GM12878 (cell line): ENCODE measurements at regions not wholly inside any gene's neighbourhood (a gene's known extent, or its start where the extent isn't known, plus 50 kb on each side); places are given as distances from the start of the nearest gene placed in this dataset.

ENCODE experiments used
- ATAC-seq: fragments of 200-7000 bp; cut with Tn5 transposase; 3 replicates; pipeline ENCODE4 v1.9.1; 2020; ENCODE audit warnings: mild to moderate bottlenecking, moderate library complexity
- BruUV-seq: library from RNA; stranded (reverse); fragments of 400-500 nt; replicated peaks from 2 replicates; lab custom pipeline; 2021; lab: Mats Ljungman, UMichigan
- CTCF ChIA-PET: fragments of 300-600 bp; sonication (Branson Sonifier 250); formaldehyde crosslinking; extraction: SDS; loops from one replicate; lab custom pipeline; 2021; ENCODE audit warnings: inconsistent platforms; lab: Yijun Ruan, JAX
- POLR2A ChIA-PET: fragments of 350-600 bp; formaldehyde crosslinking; extraction: SDS; loops from one replicate; lab custom pipeline; 2021; ENCODE audit warnings: inconsistent platforms; lab: Charles Lee
- RAD21 ChIA-PET: fragments of 300-600 bp; sonication (Branson Sonifier 250); formaldehyde crosslinking; loops from one replicate; lab custom pipeline; 2023; ENCODE audit warnings: antibody characterized with exemption; ENCODE audit not compliant: unreplicated experiment; lab: Charles Lee
- SMC1A ChIA-PET: fragments of 300-600 bp; sonication (Branson Sonifier 250); formaldehyde crosslinking; loops from one replicate; lab custom pipeline; 2023; ENCODE audit not compliant: unreplicated experiment, uncharacterized antibody; lab: Charles Lee
- DNase-seq: peaks from one replicate; pipeline ENCODE4 v3.0.0-alpha.2; 2011; ENCODE audit warnings: low read depth, low spot score
- FAIRE-seq: peaks from 3 replicates; lab custom pipeline; 2011; peaks lifted over from hg19 to GRCh38; lab: Jason Lieb, UNC
- H2AFZ ChIP-seq: 2 replicates; pipeline ENCODE4 v1.6.0; 2011; ENCODE audit warnings: low read depth, low read length, control low read depth; ENCODE audit not compliant: control insufficient read depth
- H3K27ac ChIP-seq: 2 replicates; pipeline ENCODE4 v1.5.1; 2011; ENCODE audit warnings: control low read depth; ENCODE audit not compliant: control insufficient read depth, insufficient read depth
- H3K27me3 ChIP-seq, 2 experiments: replicated peaks in 1 of 2; 2 replicates each; pipeline versions ENCODE4 v1.6.0 to v1.6.1; 2011; ENCODE audit warnings: low read length in 1 of 2; ENCODE audit not compliant: control insufficient read depth in 2 of 2, insufficient read depth in 2 of 2
- H3K36me3 ChIP-seq, 2 experiments: 2 replicates each; pipeline ENCODE4 v1.5.1; 2011; ENCODE audit warnings: low read length in 1 of 2; ENCODE audit not compliant: control insufficient read depth in 2 of 2, insufficient read depth in 2 of 2
- H3K4me1 ChIP-seq: 2 replicates; pipeline ENCODE4 v1.6.1; 2011; ENCODE audit warnings: mild to moderate bottlenecking, low read length, moderate library complexity, mixed read lengths; ENCODE audit not compliant: control insufficient read depth, insufficient read depth
- H3K4me2 ChIP-seq: 2 replicates; pipeline ENCODE4 v1.6.0; 2011; ENCODE audit warnings: control low read depth; ENCODE audit not compliant: control insufficient read depth, insufficient read depth
- H3K4me3 ChIP-seq: fragments of 200-600 bp; sonication (generic); 2 replicates; pipeline ENCODE4 v1.5.1; 2016
- H3K79me2 ChIP-seq: 2 replicates; pipeline ENCODE4 v1.6.0; 2011; ENCODE audit warnings: low read length; ENCODE audit not compliant: control insufficient read depth, insufficient read depth
- H3K9ac ChIP-seq: 2 replicates; pipeline ENCODE4 v1.8.0; 2011; ENCODE audit warnings: low read length, control low read depth, mixed read lengths; ENCODE audit not compliant: control insufficient read depth, insufficient read depth
- H3K9me3 ChIP-seq: replicated peaks from 3 replicates; pipeline ENCODE4 v1.5.1; 2011; ENCODE audit warnings: mild to moderate bottlenecking, low read length; ENCODE audit not compliant: control insufficient read depth, insufficient read depth
- H4K20me1 ChIP-seq: 2 replicates; pipeline ENCODE4 v1.6.0; 2011; ENCODE audit not compliant: control insufficient read depth, insufficient read depth
- BHLHE40 ChIP-seq, 2 experiments: fragments of 450-650 bp in 1 of 2; IDR thresholded peaks; 2 replicates each; pipeline ENCODE4 v1.6.1; 2011 to 2017; ENCODE audit warnings: low read depth in 2 of 2, borderline replicate concordance in 1 of 2, improper control_type of control experiment in 1 of 2, low read length in 1 of 2, mild to moderate bottlenecking in 1 of 2
- E2F8 ChIP-seq: fragments of 450-650 bp; IDR thresholded peaks from 2 replicates; pipeline ENCODE4 v1.6.1; 2018; ENCODE audit warnings: mild to moderate bottlenecking, low read depth, moderate library complexity; ENCODE audit not compliant: partially characterized antibody
- E4F1 ChIP-seq: fragments of 450-650 bp; IDR thresholded peaks from 2 replicates; pipeline ENCODE4 v1.6.1; 2018; ENCODE audit warnings: borderline replicate concordance, mild to moderate bottlenecking; ENCODE audit not compliant: partially characterized antibody
- ETV6 ChIP-seq, 2 experiments: fragments of 450-650 bp in 1 of 2; IDR thresholded peaks in 1 of 2; conservative IDR thresholded peaks in 1 of 2; 2 replicates each; pipeline ENCODE4 v1.6.1; 2014; ENCODE audit warnings: antibody characterized with exemption in 1 of 2, borderline replicate concordance in 1 of 2, low read depth in 1 of 2, mild to moderate bottlenecking in 1 of 2, moderate library complexity in 1 of 2
- FOXK2 ChIP-seq: fragments of 450-650 bp; IDR thresholded peaks from 2 replicates; pipeline ENCODE4 v1.6.1; 2017; ENCODE audit warnings: mild to moderate bottlenecking, moderate library complexity
- RUNX3 ChIP-seq: IDR thresholded peaks from 2 replicates; pipeline ENCODE4 v1.6.1; 2012; ENCODE audit warnings: low read length, inconsistent platforms
- USF2 ChIP-seq: IDR thresholded peaks from 2 replicates; pipeline ENCODE4 v1.6.1; 2011; ENCODE audit warnings: low read depth, low read length, improper control_type of control experiment, borderline replicate concordance
- WGBS: methylation state at CpG from one replicate; pipeline ENCODE4 v1.1.6; 2016; ENCODE audit warnings: low lambda C conversion rate; ENCODE audit not compliant: insufficient replicate concordance, insufficient coverage; ENCODE audit errors: missing lambda C conversion rate; 5-methylcytosine and 5-hydroxymethylcytosine counted together
- in situ Hi-C: fragments of 300-500 bp; cut with MboI; formaldehyde crosslinking; loops from 9 replicates; pipeline ENCODE4 v1.14.3; 2018; ENCODE audit warnings: mixed read lengths
- intact Hi-C: fragments of 100-400 bp; cut with micrococcal nuclease; formaldehyde crosslinking; loops from one replicate; pipeline ENCODE4 v1.14.2; 2022; ENCODE audit not compliant: unreplicated experiment

DNA sequence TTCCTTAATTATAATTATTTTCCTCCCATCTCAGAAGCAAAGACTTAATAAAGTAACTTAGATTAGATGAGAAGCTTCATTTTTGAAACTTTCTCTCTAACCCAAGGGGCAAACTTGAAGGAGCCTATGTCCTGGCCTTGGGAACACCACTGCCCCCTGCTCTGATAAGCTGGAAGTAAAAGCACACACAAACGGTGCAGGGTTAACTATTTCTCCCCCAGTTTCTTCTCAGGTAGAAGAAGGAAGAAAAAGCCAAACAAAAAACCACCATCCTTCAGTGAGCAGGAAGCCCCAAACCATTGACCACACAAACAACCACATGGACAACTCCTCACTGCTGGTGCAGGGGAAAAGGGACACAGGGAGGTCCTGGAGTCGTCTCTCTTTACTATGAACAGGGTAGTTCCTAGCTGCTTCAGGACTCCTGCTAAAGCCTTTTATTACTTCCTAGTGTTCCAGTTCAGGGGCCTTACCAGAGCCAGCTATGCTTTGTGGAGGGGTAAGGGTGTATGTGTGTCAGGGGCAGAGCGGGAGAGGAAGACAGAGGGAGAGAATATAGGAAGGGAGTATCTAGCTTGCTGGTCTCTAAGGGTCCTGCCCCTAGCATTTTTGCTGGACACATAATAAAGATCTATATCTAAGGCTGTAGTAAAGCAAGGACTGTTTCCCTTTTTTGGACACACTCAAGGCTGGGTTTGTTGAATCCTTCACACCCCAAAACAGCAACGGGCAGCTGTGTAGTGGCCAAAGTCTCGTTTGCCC, 94.0 kb upstream of the UMPS start:
- SMC1A ChIA-PET, result interaction anchor here (0.8 to 5.0 kb wide), 16 partner anchors 10 to 71 kb away, joined by 3 to 34 read pairs (median 8); no protein-coding TSS in a partner anchor
- Histone ChIP-seq H3K79me2 (no peaks in the 10 kb centered on the region), H3K4me2 (no peak overlapping the region), H3K36me3 (no peaks in the 10 kb centered on the region), H4K20me1 (no peaks in the 10 kb centered on the region), H3K4me3 (no peak overlapping the region), H3K4me1 (peaks cover 34% of the 10 kb centered on the region), H3K9ac (no peak overlapping the region), H3K9me3 (no peaks in the 10 kb centered on the region), H3K27me3 (no peaks in the 10 kb centered on the region), H3K27ac (no peak overlapping the region), H2AFZ (no peak overlapping the region)
- no peak for FAIRE-seq
- TF ChIP-seq RUNX3 (peak; percentile 42; the same call in 1 of the 2 replicates), USF2 (no peak)
- RAD21 ChIA-PET, result interaction anchor here (0.8 to 4.8 kb wide), 9 partner anchors 14 to 66 kb away, joined by 3 to 43 read pairs (median 7); no protein-coding TSS in a partner anchor
- POLR2A ChIA-PET, result interaction anchor here (1.0 to 3.0 kb wide), 8 partner anchors 11 to 66 kb away, joined by 3 to 20 read pairs (median 5); no protein-coding TSS in a partner anchor
- DNase-seq, result no peak
- ATAC-seq, result no peak
- CTCF ChIA-PET, result interaction anchor here (0.8 to 3.7 kb wide), 14 partner anchors 9 to 125 kb away, joined by 3 to 22 read pairs (median 4); no protein-coding TSS in a partner anchor
- 37% methylated on average over 5 of the region's 5 CpGs for WGBS
- in situ Hi-C loops (no loop called here), intact Hi-C loops (no loop called here)
- BruUV-seq, result no TSS peak

- Histone ChIP-seq H3K36me3 (no peaks in the 10 kb centered on the region), H3K79me2 (no peaks in the 10 kb centered on the region), H2AFZ (no peak overlapping the region), H3K4me1 (peaks cover 34% of the 10 kb centered on the region), H3K9ac (no peak overlapping the region), H3K27ac (no peak overlapping the region), H3K27me3 (no peaks in the 10 kb centered on the region), H3K4me3 (no peak overlapping the region), H3K9me3 (no peaks in the 10 kb centered on the region), H3K4me2 (no peak overlapping the region), H4K20me1 (no peaks in the 10 kb centered on the region)
- 53% methylated on average over 4 of the region's 4 CpGs for WGBS
- in situ Hi-C loops, result no loop called here
- intact Hi-C loops, result no loop called here
- ChIA-PET RAD21 (interaction anchor here (1.1 to 4.8 kb wide), 6 partner anchors 14 to 52 kb away, joined by 3 to 43 read pairs (median 8); no protein-coding TSS in a partner anchor), SMC1A (interaction anchor here (1.2 to 5.0 kb wide), 11 partner anchors 11 to 71 kb away, joined by 3 to 34 read pairs (median 9); no protein-coding TSS in a partner anchor), CTCF (interaction anchor here (0.8 to 3.7 kb wide), 11 partner anchors 9 to 124 kb away, joined by 3 to 22 read pairs (median 4); no protein-coding TSS in a partner anchor), POLR2A (interaction anchor here (1.0 to 3.0 kb wide), 6 partner anchors 12 to 66 kb away, joined by 3 to 20 read pairs (median 3); no protein-coding TSS in a partner anchor)
- ATAC-seq (no peak), DNase-seq (no peak), FAIRE-seq (no peak)
- no TSS peak for BruUV-seq
- TF ChIP-seq E2F8, result no peak
- TF ChIP-seq E4F1, result no peak
- no peak for TF ChIP-seq FOXK2
- TF ChIP-seq BHLHE40 (IDR thresholded peaks at IDR 0.05; ENCODE audit: borderline replicate concordance in 1 of 2, low read depth in 2 of 2, low read length in 1 of 2), result no peak
- no peak for TF ChIP-seq ETV6 (conservative IDR thresholded peaks at IDR 0.05 in 1 of 2, IDR thresholded peaks at IDR 0.05 in 1 of 2; ENCODE audit: borderline replicate concordance in 1 of 2, low read depth in 1 of 2)
Measured at GRCh38 chr3:124636863-124637296, 93.4 kb upstream of the UMPS start.
